NCI-H345 (cell line): ENCODE measurements at regions not wholly inside any gene's neighbourhood (a gene's known extent, or its start where the extent isn't known, plus 50 kb on each side); places are given as distances from the start of the nearest gene placed in this dataset.
A peak's percentile ranks its signal among the peaks of the same experiment; 100 is the strongest.

ENCODE experiments used
- DNase-seq: peaks from one replicate; lab custom pipeline; 2025; lab: John Stamatoyannopoulos, UW

- no peak for DNase-seq
Observed at GRCh38 chr6:24987446-24988115, 51.8 kb upstream of the RIPOR2 start.

DNA sequence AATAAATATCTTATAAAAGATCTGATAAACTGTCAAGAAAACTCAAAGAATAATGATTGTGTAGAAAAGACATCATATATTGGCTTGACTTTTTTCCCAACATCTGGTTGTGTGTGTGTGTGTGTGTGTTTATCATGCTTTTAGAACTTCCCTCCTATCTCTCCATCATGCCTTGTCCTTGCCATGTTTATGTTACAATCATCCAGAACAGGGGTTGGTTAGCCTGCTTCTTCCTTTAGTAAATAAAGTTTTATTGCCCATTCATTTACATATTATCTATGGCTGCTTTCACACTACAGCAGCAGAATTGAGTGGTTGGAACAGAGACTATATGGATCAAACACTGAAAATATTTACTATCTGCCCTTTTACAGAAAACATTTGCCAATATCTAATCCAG, 52.8 kb upstream of the RIPOR2 start:
- peak; percentile 27 for DNase-seq

DNA sequence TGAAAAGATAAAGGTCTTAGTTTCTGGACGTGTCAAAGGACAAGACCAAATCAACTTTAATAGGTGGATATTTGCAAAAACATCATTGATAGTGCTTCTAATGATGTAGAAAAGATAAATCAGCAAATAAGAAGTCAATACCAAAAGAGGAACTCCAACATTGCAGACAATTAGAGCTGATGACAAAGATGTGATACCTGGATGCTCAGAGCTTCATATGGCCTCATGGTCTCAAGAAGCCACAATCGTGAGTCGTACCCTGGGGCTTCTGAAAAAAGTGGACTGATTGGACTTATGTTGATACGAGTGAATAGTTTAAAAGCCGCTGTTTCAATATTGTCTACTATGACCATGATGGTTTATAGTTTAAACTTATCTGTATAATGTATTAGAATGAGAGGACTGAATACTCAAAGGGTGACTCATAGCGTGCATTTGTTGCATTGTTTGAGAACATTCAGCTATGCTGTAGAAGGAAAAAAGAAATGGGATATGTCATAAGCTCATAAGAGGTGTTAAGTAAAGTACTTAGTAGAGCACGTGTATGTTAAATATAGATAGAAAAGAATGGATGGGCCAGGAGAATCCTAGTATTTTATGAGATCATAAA, 54.6 kb upstream of the RIPOR2 start:
- peak; percentile 7 for DNase-seq

- DNase-seq, result no peak
Observed at GRCh38 chr6:24990944-24991809, 55.4 kb upstream of the RIPOR2 start.

- DNase-seq, result peak; percentile 51
Observed at GRCh38 chr6:24991810-24992467, 56.2 kb upstream of the RIPOR2 start.

- DNase-seq, result no peak
Observed at GRCh38 chr6:24994812-24995211, 59.1 kb upstream of the RIPOR2 start.

- DNase-seq, result no peak
Observed at GRCh38 chr6:24995270-24995669, 59.5 kb upstream of the RIPOR2 start.

DNA sequence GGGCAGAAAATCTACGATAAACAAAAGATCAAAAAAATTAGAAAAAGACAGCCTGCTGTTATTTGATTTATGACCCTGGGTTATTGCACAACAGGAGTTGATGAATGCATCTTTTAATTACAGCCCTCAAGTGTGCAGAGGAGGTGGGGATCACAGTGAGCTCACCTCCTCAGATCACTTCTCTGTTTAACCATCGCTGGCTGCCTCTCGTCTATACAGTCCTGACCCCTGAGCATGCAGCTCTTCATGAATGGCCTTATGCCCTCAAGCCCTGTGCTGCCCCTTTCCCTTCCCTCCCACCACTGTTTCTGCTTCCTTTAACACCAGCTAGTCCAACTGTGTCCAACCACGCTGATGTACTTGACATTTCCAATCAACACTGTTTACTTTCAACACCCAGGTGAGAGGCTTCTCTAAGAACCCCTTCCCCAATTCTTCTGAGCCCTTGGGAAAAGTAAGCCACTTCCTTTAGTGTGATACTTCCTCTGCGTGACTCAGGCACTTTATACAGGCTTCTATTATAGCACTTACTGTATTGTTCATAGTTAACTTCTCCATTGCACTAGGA, 60.6 kb upstream of the RIPOR2 start:
- DNase-seq, result no peak

DNA sequence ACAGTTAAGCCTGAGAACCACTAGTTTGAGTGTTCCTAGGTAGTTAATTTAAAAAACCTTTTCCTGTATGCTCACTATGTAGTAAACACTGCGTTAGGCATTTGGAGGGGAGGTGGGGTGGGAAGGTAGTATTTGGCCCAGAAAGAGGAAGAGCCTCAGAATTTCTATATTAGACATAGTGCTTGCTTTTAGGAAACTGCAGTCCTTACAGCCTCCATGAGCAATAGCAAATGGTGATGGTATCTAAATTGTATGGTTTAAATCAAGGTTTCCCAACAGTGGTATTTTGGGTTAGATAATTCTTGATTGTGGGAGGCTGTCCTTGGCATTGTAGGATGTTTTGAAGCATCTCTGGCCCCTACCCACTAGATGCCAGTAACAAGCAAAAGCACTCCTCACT, 61.5 kb upstream of the RIPOR2 start:
- DNase-seq, result no peak

- DNase-seq, result no peak
Observed at GRCh38 chr6:24997905-24998304, 62.1 kb upstream of the RIPOR2 start.

- no peak for DNase-seq
Observed at GRCh38 chr6:25002326-25003091, 66.7 kb upstream of the RIPOR2 start.

GRCh38 chr6:25004357-25004756, 68.6 kb upstream of the RIPOR2 start:
- no peak for DNase-seq

GRCh38 chr6:25005010-25005409, 69.2 kb upstream of the RIPOR2 start:
- no peak for DNase-seq

GRCh38 chr6:25006075-25006474, 70.3 kb upstream of the RIPOR2 start:
- no peak for DNase-seq

DNA sequence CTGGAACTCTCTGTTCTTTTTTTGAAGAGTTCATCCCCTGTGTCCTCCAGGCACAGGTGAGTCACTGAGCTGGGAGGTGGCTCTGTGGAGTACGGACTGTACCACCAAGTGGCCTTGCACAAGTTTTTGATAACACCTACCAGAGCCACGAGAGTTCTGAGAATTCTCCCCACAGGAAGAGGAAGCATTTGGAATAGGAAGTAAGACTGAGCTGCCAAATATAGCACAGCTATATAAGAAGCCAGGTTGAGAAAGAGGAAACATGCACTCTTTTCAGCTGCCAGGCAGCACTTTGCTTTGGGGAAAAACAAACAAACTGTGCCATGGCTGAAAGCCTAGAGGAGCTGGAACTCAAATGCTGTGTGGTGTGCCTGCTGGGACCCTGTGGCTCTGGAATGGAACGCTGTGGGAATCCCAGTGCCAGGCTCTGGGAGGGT, 70.8 kb upstream of the RIPOR2 start:
- DNase-seq, result peak; percentile 65

DNA sequence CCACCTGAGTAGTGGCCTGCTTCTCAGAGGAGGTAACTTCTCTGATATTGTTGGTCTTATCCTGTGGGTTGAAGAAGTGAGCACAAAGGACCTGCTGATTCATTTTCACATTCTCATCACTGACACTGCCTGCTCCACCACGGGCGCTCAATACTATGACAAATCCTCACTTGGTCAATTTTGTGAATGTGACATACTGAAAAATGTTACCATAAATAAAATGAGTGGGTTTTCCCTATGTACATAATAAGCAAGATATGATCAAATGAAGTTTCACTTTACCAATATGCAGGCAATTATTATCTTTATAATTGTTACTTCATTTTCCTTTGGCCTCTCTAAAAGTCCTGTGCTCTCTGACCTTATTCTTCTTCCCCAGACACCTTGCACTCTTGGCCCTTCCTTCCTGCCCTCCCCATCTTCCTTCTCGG, 71.5 kb upstream of the RIPOR2 start:
- DNase-seq, result no peak

- no peak for DNase-seq
Observed at GRCh38 chr6:25008707-25009392, 73.1 kb upstream of the RIPOR2 start.

DNA sequence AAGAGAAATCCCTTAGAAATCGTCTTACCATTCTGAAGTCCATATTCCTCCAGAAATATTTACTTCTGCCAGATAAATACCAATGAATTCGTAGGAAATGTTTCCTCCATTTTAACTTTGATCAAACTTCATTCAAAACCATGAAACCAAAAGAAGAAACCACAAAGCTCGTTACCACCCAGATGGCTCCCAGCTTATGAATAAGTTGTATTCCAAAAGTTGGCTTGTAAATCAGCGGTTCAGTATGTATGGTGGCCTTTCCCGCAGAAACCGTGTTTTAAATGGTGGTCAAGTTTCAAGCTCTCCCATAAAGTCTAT, 73.6 kb upstream of the RIPOR2 start:
- no peak for DNase-seq

DNA sequence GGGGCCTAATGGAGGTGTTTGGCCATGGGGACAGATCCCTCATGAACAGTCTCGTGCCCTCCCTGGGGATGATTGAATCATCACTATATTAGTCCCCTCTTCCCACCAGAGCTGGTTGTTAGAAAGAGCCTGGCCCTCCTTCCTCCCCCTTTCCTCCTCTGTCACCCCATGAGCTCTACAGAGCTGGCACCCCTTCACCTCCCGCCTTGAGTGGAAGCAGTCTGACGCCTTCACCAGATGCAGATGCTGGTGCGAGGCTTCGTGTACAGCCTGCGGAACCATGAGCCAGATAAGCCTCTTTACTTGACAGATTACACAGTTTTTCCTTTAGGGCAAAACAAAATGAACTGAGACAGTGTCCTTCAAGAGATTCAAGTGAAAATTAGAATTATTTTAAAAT, 74.4 kb upstream of the RIPOR2 start:
- DNase-seq, result no peak

DNA sequence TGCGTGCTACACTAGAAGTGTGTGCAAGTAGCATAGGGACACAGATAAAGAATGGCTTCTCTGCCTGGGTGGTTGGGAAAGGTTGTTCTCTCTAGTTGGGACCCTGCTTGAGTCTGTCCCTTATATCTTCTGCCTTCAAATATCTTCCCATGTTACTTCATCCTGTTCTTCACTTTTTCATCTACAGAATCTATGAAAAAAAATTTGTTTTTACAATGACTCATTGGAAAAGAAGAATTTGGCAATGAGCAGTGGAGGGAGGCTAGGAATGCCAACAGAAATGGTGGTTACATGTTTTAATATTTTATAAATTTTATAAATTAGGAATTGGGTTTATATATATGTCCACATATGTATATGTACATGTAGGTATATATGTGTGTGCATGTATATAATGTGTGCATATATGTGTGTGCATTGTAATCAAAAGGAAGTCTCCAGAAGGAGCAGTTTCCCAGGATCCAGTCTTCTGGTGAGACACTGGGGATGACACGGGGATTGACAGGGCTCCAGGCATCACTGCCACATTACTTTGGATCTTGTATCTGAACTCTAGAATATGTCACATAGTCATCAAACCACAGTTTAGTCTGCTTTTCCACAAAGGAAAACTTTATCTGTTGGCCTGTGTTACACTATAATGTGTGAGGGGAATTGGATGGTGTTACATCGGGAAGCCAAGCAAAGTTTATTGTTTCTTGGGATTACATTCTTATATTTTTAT, 75.3 kb upstream of the RIPOR2 start:
- DNase-seq, result no peak
